Endothelial cell of umbilical vein (primary cell): ENCODE measurements at regions not wholly inside any gene's neighbourhood (a gene's known extent, or its start where the extent isn't known, plus 50 kb on each side); places are given as distances from the start of the nearest gene placed in this dataset.

Source experiments
- BruUV-seq: library from RNA; stranded (reverse); fragments of 400-500 nt; replicated peaks from 2 replicates; lab custom pipeline; 2021; lab: Mats Ljungman, UMichigan
- CTCF ChIA-PET: fragments of 300-600, 350-600 bp; sonication (Branson Sonifier 250); formaldehyde crosslinking; loops from one replicate; lab custom pipeline; 2021; ENCODE audit warnings: antibody characterized with exemption, inconsistent platforms; lab: Charles Lee
- POLR2A ChIA-PET: fragments of 300-600, 350-600 bp; sonication (Branson Sonifier 250); formaldehyde crosslinking; loops from one replicate; lab custom pipeline; 2021; ENCODE audit warnings: antibody characterized with exemption, inconsistent platforms; lab: Charles Lee
- DNase-seq: peaks from one replicate; pipeline ENCODE4 v3.0.0-alpha.2; 2011; ENCODE audit warnings: low read depth, low spot score
- FAIRE-seq: peaks from 2 replicates; lab custom pipeline; 2011; peaks lifted over from hg19 to GRCh38; lab: Jason Lieb, UNC
- H2AFZ ChIP-seq: 2 replicates; pipeline ENCODE4 v1.6.0; 2012; ENCODE audit warnings: low read depth, low read length, control low read depth, inconsistent platforms
- H3K27ac ChIP-seq: 2 replicates; pipeline ENCODE4 v1.5.1; 2011; ENCODE audit warnings: low read depth, mild to moderate bottlenecking, control low read depth, low read length, moderate library complexity; ENCODE audit not compliant: insufficient read depth
- H3K27me3 ChIP-seq, 2 experiments: 2 replicates each; pipeline versions ENCODE4 v1.6.0 to v1.6.1; 2011; ENCODE audit warnings: low read length in 2 of 2, mixed read lengths in 1 of 2; ENCODE audit not compliant: control insufficient read depth in 2 of 2, insufficient read depth in 2 of 2
- H3K36me3 ChIP-seq, 2 experiments: 2 replicates in 1 of 2; 3 replicates in 1 of 2; pipeline ENCODE4 v1.5.1; 2011; ENCODE audit warnings: low read length in 2 of 2, mild to moderate bottlenecking in 1 of 2, moderate library complexity in 1 of 2; ENCODE audit not compliant: control insufficient read depth in 2 of 2, insufficient read depth in 2 of 2; ENCODE audit errors: extremely low read depth in 1 of 2
- H3K4me1 ChIP-seq: 3 replicates; pipeline ENCODE4 v1.5.1; 2011; ENCODE audit warnings: mild to moderate bottlenecking, low read length; ENCODE audit not compliant: control insufficient read depth, insufficient read depth; ENCODE audit errors: extremely low read depth
- H3K4me2 ChIP-seq: 2 replicates; pipeline ENCODE4 v1.6.1; 2011; ENCODE audit warnings: low read length, control low read depth, mixed read lengths; ENCODE audit not compliant: insufficient read depth
- H3K4me3 ChIP-seq, 3 experiments: fragments of 200-600 bp in 1 of 3; sonication (generic), shearing (Covaris generic) in 1 of 3; replicated peaks in 1 of 3; 2 replicates each; pipeline ENCODE4 v1.5.1; 2011 to 2016; ENCODE audit warnings: control low read depth in 3 of 3, low read length in 3 of 3, mild to moderate bottlenecking in 2 of 3, inconsistent platforms in 1 of 3, low read depth in 1 of 3, moderate library complexity in 1 of 3; ENCODE audit not compliant: insufficient read depth in 1 of 3
- H3K79me2 ChIP-seq: 2 replicates; pipeline ENCODE4 v1.6.0; 2012; ENCODE audit warnings: low read length, inconsistent platforms; ENCODE audit not compliant: control insufficient read depth, insufficient read depth
- H3K9ac ChIP-seq: replicated peaks from 2 replicates; pipeline ENCODE3; 2011; ENCODE audit warnings: low read length, control low read depth; ENCODE audit not compliant: insufficient read depth; ENCODE audit errors: extremely low read depth
- H3K9me1 ChIP-seq: replicated peaks from 3 replicates; pipeline ENCODE4 v1.6.0; 2011; ENCODE audit warnings: mild to moderate bottlenecking, low read length; ENCODE audit not compliant: control insufficient read depth, insufficient read depth; ENCODE audit errors: extremely low read depth
- H3K9me3 ChIP-seq: replicated peaks from 2 replicates; pipeline ENCODE4 v1.5.1; 2012; ENCODE audit warnings: low read length, inconsistent platforms; ENCODE audit not compliant: control insufficient read depth, insufficient read depth
- H4K20me1 ChIP-seq: replicated peaks from 2 replicates; pipeline ENCODE3; 2011; ENCODE audit warnings: mild to moderate bottlenecking, low read length; ENCODE audit not compliant: control insufficient read depth, insufficient read depth; ENCODE audit errors: extremely low read depth
- CTCF ChIP-seq, 2 donors: IDR thresholded peaks; 1 replicate in 1 of 2; 2 replicates in 1 of 2; pipeline ENCODE4 v1.5.1; 2011; ENCODE audit warnings: low read length in 2 of 2, mild to moderate bottlenecking in 2 of 2, moderate library complexity in 2 of 2, control low read depth in 1 of 2, inconsistent platforms in 1 of 2, low read depth in 1 of 2; ENCODE audit not compliant: insufficient read depth in 1 of 2; ENCODE audit errors: extremely low read depth in 1 of 2
- EZH2 ChIP-seq: IDR thresholded peaks from 2 replicates; pipeline ENCODE4 v1.6.1; 2012; ENCODE audit warnings: borderline replicate concordance, low read depth, mild to moderate bottlenecking, moderate library complexity, low read length, inconsistent platforms; ENCODE audit not compliant: severe bottlenecking
- FOS ChIP-seq: IDR thresholded peaks from 2 replicates; pipeline ENCODE4 v1.6.1; 2011; ENCODE audit warnings: mild to moderate bottlenecking, low read length, moderate library complexity, borderline replicate concordance; ENCODE audit not compliant: insufficient read depth
- GATA2 ChIP-seq: IDR thresholded peaks from 2 replicates; pipeline ENCODE4 v1.7.0; 2011; ENCODE audit warnings: low read depth, mild to moderate bottlenecking, moderate library complexity, mixed read lengths, low read length; ENCODE audit not compliant: insufficient read length, insufficient read depth
- JUN ChIP-seq: IDR thresholded peaks from 2 replicates; pipeline ENCODE4 v1.6.1; 2011; ENCODE audit warnings: borderline replicate concordance, low read depth; ENCODE audit not compliant: insufficient read length, insufficient read depth
- MAX ChIP-seq: IDR thresholded peaks from 2 replicates; pipeline ENCODE4 v1.6.1; 2011; ENCODE audit not compliant: insufficient read depth, insufficient read length
- MYC ChIP-seq: IDR thresholded peaks from one replicate; pipeline ENCODE4 v1.6.1; 2011; ENCODE audit warnings: mild to moderate bottlenecking, low read depth, low read length
- POLR2A ChIP-seq: IDR thresholded peaks from 2 replicates; pipeline ENCODE4 v1.6.1; 2012; ENCODE audit warnings: low read depth, mild to moderate bottlenecking, control low read depth, low read length
- POLR2AphosphoS5 ChIP-seq: IDR thresholded peaks from 2 replicates; pipeline ENCODE4 v1.6.1; 2012; ENCODE audit warnings: low read depth, mild to moderate bottlenecking, control low read depth, low read length, moderate library complexity; ENCODE audit not compliant: insufficient read depth
- dilution Hi-C: fragments of 300-500 bp; cut with MboI; formaldehyde crosslinking; loops from one replicate; pipeline ENCODE4 v1.15.0; 2019; ENCODE audit warnings: low sequenced_read_pairs; ENCODE audit not compliant: extremely low pct_ligation_motif_present
- intact Hi-C: fragments of 100-400 bp; cut with micrococcal nuclease; formaldehyde crosslinking; loops from one replicate; pipeline ENCODE4 v1.10.0; 2022

- dilution Hi-C loops = no loop called here
- no TSS peak for BruUV-seq
Observed at GRCh38 chr11:70844387-70844786, 408.0 kb downstream of the SHANK2 start.

More at GRCh38 chr11:70844387-70844786, 408.0 kb downstream of the SHANK2 start:
- no peak overlapping the region for H3K4me2 ChIP-seq
- no peak overlapping the region for H2AFZ ChIP-seq
- POLR2A ChIA-PET = no interaction called here
- FAIRE-seq (no peak), DNase-seq (no peak)
- CTCF ChIA-PET = no interaction called here
- TF ChIP-seq POLR2AphosphoS5 = no peak
- TF ChIP-seq POLR2A = no peak
- no peak for TF ChIP-seq FOS
- TF ChIP-seq JUN = no peak
- TF ChIP-seq MYC = no peak
- TF ChIP-seq MAX = no peak
- TF ChIP-seq EZH2 = no peak
- no peak for TF ChIP-seq GATA2
- TF ChIP-seq CTCF (IDR thresholded peaks at IDR 0.05; ENCODE audit: extremely low read depth in 1 of 2, insufficient read depth in 1 of 2, low read depth in 1 of 2, low read length in 2 of 2) = no peak
- intact Hi-C loops = no loop called here
- H3K4me1 ChIP-seq = no peaks in the 10 kb centered on the region
- no peak overlapping the region for H3K27ac ChIP-seq
- no peaks in the 10 kb centered on the region for H3K36me3 ChIP-seq
- no peak overlapping the region for H3K4me3 ChIP-seq
- peaks cover under 1% of the 10 kb centered on the region for H3K9me3 ChIP-seq
- H3K27me3 ChIP-seq = no peaks in the 10 kb centered on the region
- H3K9ac ChIP-seq = no peak overlapping the region
- no peaks in the 10 kb centered on the region for H3K79me2 ChIP-seq
- no peaks in the 10 kb centered on the region for H3K9me1 ChIP-seq
- H4K20me1 ChIP-seq = no peaks in the 10 kb centered on the region
